ENCODE measurements at regions not wholly inside any gene's neighbourhood (a gene's known extent, or its start where the extent isn't known, plus 50 kb on each side); places are given as distances from the start of the nearest gene placed in this dataset.
"Not testable (repeated sequence)": the region's sequence is repeated elsewhere in the genome, so short reads cannot be mapped to it uniquely, and the experiment has no call there.

GRCh38 chrX:115968436-115969252 lies 201.9 kb upstream of the AGTR2 start:
- no peak for DNase-seq (ENCODE audit: low read depth)

GRCh38 chrX:115970718-115971117 lies 199.8 kb upstream of the AGTR2 start:
- no peak for DNase-seq (ENCODE audit: low read depth)

- no peak for DNase-seq (ENCODE audit: low read depth)
Measured at GRCh38 chrX:115972717-115973116, 197.8 kb upstream of the AGTR2 start.

GRCh38 chrX:115978068-115978467 lies 192.5 kb upstream of the AGTR2 start:
- no peak for DNase-seq (ENCODE audit: low read depth)

- not testable (repeated sequence) for DNase-seq (ENCODE audit: low read depth)
Measured at GRCh38 chrX:115983148-115983547, 187.4 kb upstream of the AGTR2 start.

GRCh38 chrX:115987464-115987863 lies 183.1 kb upstream of the AGTR2 start:
- DNase-seq (ENCODE audit: low read depth): not testable (repeated sequence)

DNA sequence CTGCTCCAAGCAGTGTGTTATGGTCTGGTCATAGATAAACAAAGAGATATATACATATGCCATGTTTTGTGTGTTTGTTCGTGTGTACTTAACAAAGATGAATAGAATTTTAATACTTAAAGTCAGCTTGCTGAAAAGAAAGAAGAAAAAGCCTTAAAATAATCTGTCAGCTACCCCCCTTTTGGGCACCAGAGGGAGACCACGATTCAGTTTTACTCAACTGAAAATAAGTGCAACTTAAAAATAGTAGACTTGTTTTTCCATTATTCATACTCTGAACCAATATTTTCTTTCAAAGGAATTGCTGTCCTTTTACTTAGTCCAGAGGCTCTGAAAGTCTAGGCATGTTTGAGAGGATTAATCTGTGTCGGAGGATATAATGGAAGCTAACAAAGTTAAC lies 181.7 kb upstream of the AGTR2 start:
- DNase-seq (ENCODE audit: low read depth): no peak

- DNase-seq (ENCODE audit: low read depth): no peak
Measured at GRCh38 chrX:115989686-115990085, 180.9 kb upstream of the AGTR2 start.

DNA sequence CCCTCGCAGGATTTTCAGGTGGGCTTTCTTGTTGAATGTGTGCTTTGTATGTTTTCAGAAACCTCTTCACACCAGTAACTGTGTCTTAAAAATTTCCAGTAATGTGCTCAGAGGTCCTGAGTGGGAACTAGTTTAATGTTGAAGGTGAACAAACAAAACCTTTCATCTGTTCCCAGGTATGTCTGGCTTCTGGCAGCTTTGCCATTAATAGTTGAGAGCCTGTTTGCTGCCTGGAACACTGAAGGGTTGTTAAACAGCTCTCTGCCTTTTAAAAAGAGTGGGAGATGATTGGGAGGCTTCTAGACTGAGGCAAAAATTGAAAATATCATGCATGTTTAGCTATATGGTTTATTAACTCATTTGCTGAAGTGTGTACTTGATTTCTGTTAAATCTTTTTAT lies 161.2 kb upstream of the AGTR2 start:
- DNase-seq (ENCODE audit: low read depth): no peak

GRCh38 chrX:116009861-116010710 lies 160.5 kb upstream of the AGTR2 start:
- DNase-seq (ENCODE audit: low read depth): no peak

DNA sequence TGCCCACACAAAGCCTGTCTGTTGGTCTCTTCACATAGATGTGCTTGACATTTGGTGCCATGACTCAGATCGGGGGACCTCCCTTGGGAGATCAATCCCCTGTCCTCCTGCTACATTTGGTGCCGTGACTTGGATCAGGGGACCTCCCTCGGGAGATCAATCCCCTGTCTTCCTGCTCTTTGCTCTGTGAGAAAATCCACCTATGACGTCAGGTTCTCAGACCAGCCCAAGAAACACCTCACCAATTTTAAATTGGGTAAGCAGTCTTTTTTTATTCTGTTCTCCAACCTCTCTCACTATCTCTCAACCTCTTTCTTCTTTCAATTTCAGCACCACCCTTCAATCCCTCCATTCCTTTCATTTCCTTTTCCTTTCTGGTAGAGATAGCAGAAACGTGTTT lies 159.6 kb upstream of the AGTR2 start:
- no peak for DNase-seq (ENCODE audit: low read depth)

GRCh38 chrX:116031331-116031730 lies 139.2 kb upstream of the AGTR2 start:
- no peak for DNase-seq (ENCODE audit: low read depth)
